ENCODE measurements at regions not wholly inside any gene's neighbourhood (a gene's known extent, or its start where the extent isn't known, plus 50 kb on each side); places are given as distances from the start of the nearest gene placed in this dataset.
A peak's percentile ranks its signal among the peaks of the same experiment; 100 is the strongest.

DNA sequence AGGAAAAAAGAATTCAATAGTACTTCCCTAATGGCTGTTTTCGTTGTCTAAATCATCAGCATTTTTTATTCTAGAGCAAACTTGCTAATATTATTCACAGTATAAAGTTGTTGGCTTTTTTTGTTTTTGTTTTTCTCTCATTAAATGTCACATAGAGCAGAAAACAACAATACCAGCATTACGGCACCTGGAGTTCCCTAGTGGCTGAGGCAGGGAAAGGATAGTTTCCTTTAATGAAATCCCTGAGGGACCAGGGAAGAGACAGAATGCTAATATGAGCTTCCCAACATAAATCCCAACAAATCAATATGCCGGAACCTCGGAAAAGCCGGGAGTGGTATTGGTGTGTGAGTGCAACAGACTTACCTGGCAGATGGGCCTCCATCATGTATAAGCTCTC, 235.2 kb upstream of the ASCC3 start:
- Histone ChIP-seq H3K23ac (ENCODE audit: low read length) (no peak overlapping the region), H3K4me1 (ENCODE audit: control insufficient read depth, low read depth, low read length) (no peaks in the 10 kb centered on the region)
- no CpG with 5 or more reads among the region's 5 CpGs for WGBS (ENCODE audit: extremely low coverage, insufficient coverage, low lambda C conversion rate)

DNA sequence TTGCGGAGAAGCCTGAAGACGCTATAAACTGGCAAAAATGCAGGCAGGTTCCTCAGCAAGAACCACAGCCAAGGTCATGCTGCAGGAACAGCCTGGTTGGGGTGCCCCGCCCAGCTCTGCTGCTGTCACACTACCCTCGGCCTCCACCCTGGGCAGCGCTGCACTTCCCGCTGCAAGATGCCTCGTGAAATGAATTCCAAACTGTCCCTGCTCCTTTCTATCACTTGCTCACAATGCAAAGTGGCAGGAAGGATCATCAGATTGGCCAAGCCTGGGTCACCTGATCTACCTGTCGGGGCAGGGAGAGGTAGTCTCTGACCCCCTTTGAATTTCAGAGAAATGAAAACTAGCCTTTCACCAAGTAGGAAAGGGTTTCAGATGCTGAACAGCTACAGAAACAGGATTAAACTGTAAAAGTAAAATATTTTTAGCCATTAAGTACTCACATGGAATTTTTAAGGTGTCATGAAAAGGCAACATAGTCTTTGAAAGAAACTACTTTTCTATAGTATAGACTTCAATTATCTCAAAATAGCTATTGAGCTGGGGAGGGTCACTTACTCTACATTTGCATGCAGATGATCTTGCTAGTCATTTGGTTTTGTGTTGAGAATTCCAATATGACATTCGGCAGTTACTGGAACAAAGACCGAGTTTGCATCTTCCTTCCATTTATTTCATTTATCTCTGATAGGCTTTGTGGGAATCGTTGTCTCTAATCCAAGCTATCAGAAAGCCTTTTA, 236.4 kb upstream of the ASCC3 start:
- Histone ChIP-seq H2BK120ac (ENCODE audit: low read depth, low read length) (no peak overlapping the region), H3K4me3 (ENCODE audit: low read length) (no peak overlapping the region), H2BK15ac (replicated peaks; ENCODE audit: low read depth) (no peak overlapping the region), H3K18ac (ENCODE audit: low read length) (no peak overlapping the region), H3K9ac (ENCODE audit: low read length) (no peak overlapping the region), H2AK5ac (ENCODE audit: low read length) (no peak overlapping the region), H2BK5ac (ENCODE audit: low read length) (no peak overlapping the region), H3K27ac (ENCODE audit: low read depth, low read length) (no peak overlapping the region), H4K8ac (ENCODE audit: low read depth, low read length) (no peak overlapping the region), H3K4me1 (ENCODE audit: control insufficient read depth, low read depth, low read length) (no peaks in the 10 kb centered on the region), H3K27me3 (ENCODE audit: insufficient read depth, low read length, poor library complexity) (no peaks in the 10 kb centered on the region), H3K4me2 (ENCODE audit: low read length) (peak overlapping the region; percentile 28), H3K56ac (ENCODE audit: low read length) (no peak overlapping the region), H3K23ac (ENCODE audit: low read length) (no peak overlapping the region), H3K36me3 (ENCODE audit: control insufficient read depth, insufficient read depth, low read length) (no peaks in the 10 kb centered on the region), H3K4ac (ENCODE audit: low read depth, low read length) (no peak overlapping the region), H4K5ac (ENCODE audit: low read length) (no peak overlapping the region), H3K79me1 (ENCODE audit: low read length) (no peaks in the 10 kb centered on the region), H3K79me2 (ENCODE audit: control insufficient read depth, insufficient read depth, low read length) (no peaks in the 10 kb centered on the region)
- peak; percentile 67 for DNase-seq
- WGBS (ENCODE audit: extremely low coverage, insufficient coverage, low lambda C conversion rate), result no CpG with 5 or more reads among the region's 11 CpGs

More for the DNA sequence above, 235.2 kb upstream of the ASCC3 start:
- Histone ChIP-seq H3K27me3 (ENCODE audit: insufficient read depth, low read length, poor library complexity) (no peaks in the 10 kb centered on the region), H4K8ac (ENCODE audit: low read depth, low read length) (no peak overlapping the region), H3K56ac (ENCODE audit: low read length) (no peak overlapping the region), H2BK15ac (replicated peaks; ENCODE audit: low read depth) (no peak overlapping the region), H3K36me3 (ENCODE audit: control insufficient read depth, insufficient read depth, low read length) (no peaks in the 10 kb centered on the region), H3K79me1 (ENCODE audit: low read length) (no peaks in the 10 kb centered on the region), H2BK120ac (ENCODE audit: low read depth, low read length) (no peak overlapping the region), H2AK5ac (ENCODE audit: low read length) (no peak overlapping the region), H3K4me2 (ENCODE audit: low read length) (no peak overlapping the region), H3K27ac (ENCODE audit: low read depth, low read length) (no peak overlapping the region), H4K5ac (ENCODE audit: low read length) (no peak overlapping the region), H2BK5ac (ENCODE audit: low read length) (no peak overlapping the region), H3K9ac (ENCODE audit: low read length) (no peak overlapping the region), H3K79me2 (ENCODE audit: control insufficient read depth, insufficient read depth, low read length) (no peaks in the 10 kb centered on the region), H3K18ac (ENCODE audit: low read length) (no peak overlapping the region), H3K4me3 (ENCODE audit: low read length) (no peak overlapping the region), H3K4ac (ENCODE audit: low read depth, low read length) (no peak overlapping the region)
- DNase-seq, result no peak

GRCh38 chr6:101118136-101118396, 236.9 kb upstream of the ASCC3 start:
- no peaks in the 10 kb centered on the region for H3K79me1 ChIP-seq (ENCODE audit: low read length)
- no CpG with 5 or more reads among the region's 1 CpG for WGBS (ENCODE audit: extremely low coverage, insufficient coverage, low lambda C conversion rate)
- H3K18ac ChIP-seq (ENCODE audit: low read length), result no peak overlapping the region
- no peak overlapping the region for H2BK15ac ChIP-seq (replicated peaks; ENCODE audit: low read depth)
- DNase-seq, result no peak
- no peak overlapping the region for H2BK120ac ChIP-seq (ENCODE audit: low read depth, low read length)
- H4K8ac ChIP-seq (ENCODE audit: low read depth, low read length), result no peak overlapping the region
- H2AK5ac ChIP-seq (ENCODE audit: low read length), result no peak overlapping the region
- H3K9ac ChIP-seq (ENCODE audit: low read length), result no peak overlapping the region
- no peaks in the 10 kb centered on the region for H3K27me3 ChIP-seq (ENCODE audit: insufficient read depth, low read length, poor library complexity)
- H3K4me3 ChIP-seq (ENCODE audit: low read length), result no peak overlapping the region
- no peaks in the 10 kb centered on the region for H3K4me1 ChIP-seq (ENCODE audit: control insufficient read depth, low read depth, low read length)
- H3K79me2 ChIP-seq (ENCODE audit: control insufficient read depth, insufficient read depth, low read length), result no peaks in the 10 kb centered on the region
- no peaks in the 10 kb centered on the region for H3K36me3 ChIP-seq (ENCODE audit: control insufficient read depth, insufficient read depth, low read length)
- no peak overlapping the region for H3K56ac ChIP-seq (ENCODE audit: low read length)
- H3K4ac ChIP-seq (ENCODE audit: low read depth, low read length), result no peak overlapping the region
- no peak overlapping the region for H3K23ac ChIP-seq (ENCODE audit: low read length)
- no peak overlapping the region for H3K4me2 ChIP-seq (ENCODE audit: low read length)
- H4K5ac ChIP-seq (ENCODE audit: low read length), result no peak overlapping the region
- no peak overlapping the region for H3K27ac ChIP-seq (ENCODE audit: low read depth, low read length)
- no peak overlapping the region for H2BK5ac ChIP-seq (ENCODE audit: low read length)

DNA sequence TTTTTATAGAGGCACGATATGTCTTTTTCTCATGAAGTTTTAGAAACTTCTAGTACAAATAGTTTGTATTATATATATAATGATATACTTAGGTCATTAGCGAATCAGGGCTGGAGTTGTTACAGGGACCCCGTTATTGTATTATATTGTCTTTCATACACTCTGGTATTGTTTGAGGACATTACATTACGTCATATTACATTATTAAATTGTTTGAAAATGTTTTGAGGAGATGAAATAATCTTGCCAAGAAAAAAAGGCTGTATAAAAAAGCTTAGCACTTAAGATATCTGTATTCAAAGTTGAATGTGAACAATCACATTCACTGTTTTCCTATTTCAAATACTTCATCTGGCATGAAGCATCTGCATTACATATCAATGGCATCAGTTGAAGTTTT, 239.6 kb upstream of the ASCC3 start:
- no peak overlapping the region for H4K5ac ChIP-seq (ENCODE audit: low read length)
- H2BK5ac ChIP-seq (ENCODE audit: low read length), result no peak overlapping the region
- H4K8ac ChIP-seq (ENCODE audit: low read depth, low read length), result no peak overlapping the region
- H3K23ac ChIP-seq (ENCODE audit: low read length), result no peak overlapping the region
- no peaks in the 10 kb centered on the region for H3K4me1 ChIP-seq (ENCODE audit: control insufficient read depth, low read depth, low read length)
- no peaks in the 10 kb centered on the region for H3K36me3 ChIP-seq (ENCODE audit: control insufficient read depth, insufficient read depth, low read length)
- no peak overlapping the region for H3K27ac ChIP-seq (ENCODE audit: low read depth, low read length)
- no peak overlapping the region for H2BK120ac ChIP-seq (ENCODE audit: low read depth, low read length)
- no peak overlapping the region for H3K4me2 ChIP-seq (ENCODE audit: low read length)
- WGBS (ENCODE audit: extremely low coverage, insufficient coverage, low lambda C conversion rate), result 100% methylated on average over 1 of the region's 4 CpGs
- no peak overlapping the region for H3K56ac ChIP-seq (ENCODE audit: low read length)
- no peaks in the 10 kb centered on the region for H3K27me3 ChIP-seq (ENCODE audit: insufficient read depth, low read length, poor library complexity)
- no peak overlapping the region for H3K4me3 ChIP-seq (ENCODE audit: low read length)
- H3K9ac ChIP-seq (ENCODE audit: low read length), result no peak overlapping the region
- no peaks in the 10 kb centered on the region for H3K79me1 ChIP-seq (ENCODE audit: low read length)
- no peak overlapping the region for H3K18ac ChIP-seq (ENCODE audit: low read length)
- H3K79me2 ChIP-seq (ENCODE audit: control insufficient read depth, insufficient read depth, low read length), result no peaks in the 10 kb centered on the region
- H3K4ac ChIP-seq (ENCODE audit: low read depth, low read length), result no peak overlapping the region
- H2BK15ac ChIP-seq (replicated peaks; ENCODE audit: low read depth), result no peak overlapping the region
- no peak for DNase-seq
- H2AK5ac ChIP-seq (ENCODE audit: low read length), result no peak overlapping the region

GRCh38 chr6:101125380-101125971, 244.3 kb upstream of the ASCC3 start:
- H3K18ac ChIP-seq (ENCODE audit: low read length), result no peak overlapping the region

GRCh38 chr6:101126501-101126900, 245.4 kb upstream of the ASCC3 start:
- Histone ChIP-seq H3K27ac (ENCODE audit: low read depth, low read length) (no peak overlapping the region), H3K4me1 (ENCODE audit: control insufficient read depth, low read depth, low read length) (no peaks in the 10 kb centered on the region), H3K18ac (ENCODE audit: low read length) (no peak overlapping the region), H4K8ac (ENCODE audit: low read depth, low read length) (no peak overlapping the region), H4K5ac (ENCODE audit: low read length) (no peak overlapping the region), H3K4me3 (ENCODE audit: low read length) (no peak overlapping the region), H2AK5ac (ENCODE audit: low read length) (no peak overlapping the region), H3K4me2 (ENCODE audit: low read length) (no peak overlapping the region), H3K79me1 (ENCODE audit: low read length) (no peaks in the 10 kb centered on the region), H3K79me2 (ENCODE audit: control insufficient read depth, insufficient read depth, low read length) (no peaks in the 10 kb centered on the region), H3K4ac (ENCODE audit: low read depth, low read length) (no peak overlapping the region), H3K9ac (ENCODE audit: low read length) (no peak overlapping the region), H3K27me3 (ENCODE audit: insufficient read depth, low read length, poor library complexity) (no peaks in the 10 kb centered on the region), H3K36me3 (ENCODE audit: control insufficient read depth, insufficient read depth, low read length) (no peaks in the 10 kb centered on the region), H3K23ac (ENCODE audit: low read length) (no peak overlapping the region), H2BK5ac (ENCODE audit: low read length) (no peak overlapping the region), H2BK15ac (replicated peaks; ENCODE audit: low read depth) (no peak overlapping the region), H3K56ac (ENCODE audit: low read length) (no peak overlapping the region), H2BK120ac (ENCODE audit: low read depth, low read length) (no peak overlapping the region)
- no CpG with 5 or more reads among the region's 3 CpGs for WGBS (ENCODE audit: extremely low coverage, insufficient coverage, low lambda C conversion rate)
- no peak for DNase-seq

More at GRCh38 chr6:101125380-101125971, 244.3 kb upstream of the ASCC3 start:
- no peaks in the 10 kb centered on the region for H3K4me1 ChIP-seq (ENCODE audit: control insufficient read depth, low read depth, low read length)
- H2AK5ac ChIP-seq (ENCODE audit: low read length), result no peak overlapping the region
- no peak overlapping the region for H3K56ac ChIP-seq (ENCODE audit: low read length)
- H3K79me1 ChIP-seq (ENCODE audit: low read length), result no peaks in the 10 kb centered on the region
- H2BK5ac ChIP-seq (ENCODE audit: low read length), result no peak overlapping the region
- H3K9ac ChIP-seq (ENCODE audit: low read length), result no peak overlapping the region
- no peaks in the 10 kb centered on the region for H3K79me2 ChIP-seq (ENCODE audit: control insufficient read depth, insufficient read depth, low read length)
- no peak overlapping the region for H3K4me3 ChIP-seq (ENCODE audit: low read length)
- WGBS (ENCODE audit: extremely low coverage, insufficient coverage, low lambda C conversion rate), result no CpG with 5 or more reads among the region's 3 CpGs
- H3K23ac ChIP-seq (ENCODE audit: low read length), result no peak overlapping the region
- no peak overlapping the region for H3K4ac ChIP-seq (ENCODE audit: low read depth, low read length)
- no peak overlapping the region for H4K8ac ChIP-seq (ENCODE audit: low read depth, low read length)
- H4K5ac ChIP-seq (ENCODE audit: low read length), result no peak overlapping the region
- no peak for DNase-seq
- H2BK15ac ChIP-seq (replicated peaks; ENCODE audit: low read depth), result no peak overlapping the region
- H3K27me3 ChIP-seq (ENCODE audit: insufficient read depth, low read length, poor library complexity), result no peaks in the 10 kb centered on the region
- no peaks in the 10 kb centered on the region for H3K36me3 ChIP-seq (ENCODE audit: control insufficient read depth, insufficient read depth, low read length)
- no peak overlapping the region for H3K4me2 ChIP-seq (ENCODE audit: low read length)
- H2BK120ac ChIP-seq (ENCODE audit: low read depth, low read length), result no peak overlapping the region
- no peak overlapping the region for H3K27ac ChIP-seq (ENCODE audit: low read depth, low read length)
